ENCODE measurements at regions not wholly inside any gene's neighbourhood (a gene's known extent, or its start where the extent isn't known, plus 50 kb on each side); places are given as distances from the start of the nearest gene placed in this dataset.

DNA sequence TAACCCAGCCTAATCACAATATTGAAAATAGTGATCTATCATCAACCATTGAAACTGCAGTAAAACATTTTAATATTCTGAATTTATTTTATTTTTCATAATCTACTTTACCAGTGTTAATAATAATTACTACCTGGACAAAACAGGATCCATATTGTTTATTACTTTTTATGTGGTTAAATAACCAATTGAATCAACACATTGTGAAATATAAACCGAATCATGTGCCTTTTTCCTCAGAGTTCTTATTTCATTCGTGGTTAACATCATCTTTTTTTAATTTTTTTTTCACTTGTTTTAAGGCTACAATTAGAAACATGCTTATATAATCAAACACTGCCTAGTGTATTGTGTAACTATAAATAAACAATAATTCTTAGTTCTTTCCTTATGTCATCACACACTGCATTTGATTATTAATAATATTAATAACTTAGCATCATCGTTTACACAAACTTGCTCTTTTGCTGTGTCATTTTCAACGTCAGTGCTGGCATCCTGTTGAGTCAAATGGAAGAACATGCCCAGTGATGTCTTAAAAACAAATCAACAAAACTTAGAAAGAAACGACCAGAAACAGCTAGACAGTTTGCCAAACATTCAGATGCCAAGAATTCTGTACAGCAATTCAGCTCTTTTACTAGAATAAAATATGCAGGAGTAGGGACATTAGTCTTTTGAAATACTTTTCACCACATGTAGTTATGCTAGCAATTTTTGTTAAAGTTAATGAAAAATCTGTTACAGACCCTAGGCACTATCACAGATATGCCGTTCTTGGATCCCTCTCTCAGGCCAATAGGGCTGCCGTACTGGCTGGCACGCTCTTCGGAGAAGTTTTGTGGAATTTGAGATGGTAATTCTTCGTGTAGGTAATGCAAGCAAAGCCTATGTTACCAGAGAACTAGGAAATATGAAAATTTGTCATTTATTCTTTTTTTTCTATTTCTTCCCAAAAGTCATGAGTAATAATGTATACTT lies 330.4 kb upstream of the SEMA3A start:
- ATAC-seq, result no peak
- no peak for TF ChIP-seq ZFP30 (CRISPR knock-in tag; IDR thresholded peaks at IDR 0.05)
- TF ChIP-seq ARNTL (CRISPR knock-in tag; IDR thresholded peaks at IDR 0.05; ENCODE audit: borderline replicate concordance, low read depth), result no peak
- no peak for TF ChIP-seq SNAI2 (CRISPR knock-in tag; IDR thresholded peaks at IDR 0.05)
- TF ChIP-seq, protein P1, sequence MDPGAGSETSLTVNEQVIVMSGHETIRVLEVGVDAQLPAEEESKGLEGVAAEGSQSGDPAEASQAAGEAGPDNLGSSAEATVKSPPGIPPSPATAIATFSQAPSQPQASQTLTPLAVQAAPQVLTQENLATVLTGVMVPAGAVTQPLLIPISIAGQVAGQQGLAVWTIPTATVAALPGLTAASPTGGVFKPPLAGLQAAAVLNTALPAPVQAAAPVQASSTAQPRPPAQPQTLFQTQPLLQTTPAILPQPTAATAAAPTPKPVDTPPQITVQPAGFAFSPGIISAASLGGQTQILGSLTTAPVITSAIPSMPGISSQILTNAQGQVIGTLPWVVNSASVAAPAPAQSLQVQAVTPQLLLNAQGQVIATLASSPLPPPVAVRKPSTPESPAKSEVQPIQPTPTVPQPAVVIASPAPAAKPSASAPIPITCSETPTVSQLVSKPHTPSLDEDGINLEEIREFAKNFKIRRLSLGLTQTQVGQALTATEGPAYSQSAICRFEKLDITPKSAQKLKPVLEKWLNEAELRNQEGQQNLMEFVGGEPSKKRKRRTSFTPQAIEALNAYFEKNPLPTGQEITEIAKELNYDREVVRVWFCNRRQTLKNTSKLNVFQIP (CRISPR knock-in tag; IDR thresholded peaks at IDR 0.05; ENCODE audit: borderline replicate concordance, low read depth), result no peak
- TF ChIP-seq OSR1 (CRISPR knock-in tag; IDR thresholded peaks at IDR 0.05), result no peak
- no peak for TF ChIP-seq TCF4 (CRISPR knock-in tag; IDR thresholded peaks at IDR 0.05; ENCODE audit: borderline replicate concordance)
- no peak for TF ChIP-seq TOX (CRISPR knock-in tag; IDR thresholded peaks at IDR 0.05; ENCODE audit: borderline replicate concordance)
- TF ChIP-seq ISL1 (CRISPR knock-in tag; IDR thresholded peaks at IDR 0.05), result no peak
- TF ChIP-seq ZFP3 (CRISPR knock-in tag; IDR thresholded peaks at IDR 0.05), result no peak
- TF ChIP-seq ZNF8 (CRISPR knock-in tag; IDR thresholded peaks at IDR 0.05), result no peak
- no peak for TF ChIP-seq ZNF70 (CRISPR knock-in tag; IDR thresholded peaks at IDR 0.05)
- TF ChIP-seq, protein P2, sequence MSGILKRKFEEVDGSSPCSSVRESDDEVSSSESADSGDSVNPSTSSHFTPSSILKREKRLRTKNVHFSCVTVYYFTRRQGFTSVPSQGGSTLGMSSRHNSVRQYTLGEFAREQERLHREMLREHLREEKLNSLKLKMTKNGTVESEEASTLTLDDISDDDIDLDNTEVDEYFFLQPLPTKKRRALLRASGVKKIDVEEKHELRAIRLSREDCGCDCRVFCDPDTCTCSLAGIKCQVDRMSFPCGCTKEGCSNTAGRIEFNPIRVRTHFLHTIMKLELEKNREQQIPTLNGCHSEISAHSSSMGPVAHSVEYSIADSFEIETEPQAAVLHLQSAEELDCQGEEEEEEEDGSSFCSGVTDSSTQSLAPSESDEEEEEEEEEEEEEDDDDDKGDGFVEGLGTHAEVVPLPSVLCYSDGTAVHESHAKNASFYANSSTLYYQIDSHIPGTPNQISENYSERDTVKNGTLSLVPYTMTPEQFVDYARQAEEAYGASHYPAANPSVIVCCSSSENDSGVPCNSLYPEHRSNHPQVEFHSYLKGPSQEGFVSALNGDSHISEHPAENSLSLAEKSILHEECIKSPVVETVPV (CRISPR knock-in tag; IDR thresholded peaks at IDR 0.05), result no peak
- no peak for TF ChIP-seq BACH2 (CRISPR knock-in tag; IDR thresholded peaks at IDR 0.05; ENCODE audit: borderline replicate concordance)
- TF ChIP-seq, protein P3, sequence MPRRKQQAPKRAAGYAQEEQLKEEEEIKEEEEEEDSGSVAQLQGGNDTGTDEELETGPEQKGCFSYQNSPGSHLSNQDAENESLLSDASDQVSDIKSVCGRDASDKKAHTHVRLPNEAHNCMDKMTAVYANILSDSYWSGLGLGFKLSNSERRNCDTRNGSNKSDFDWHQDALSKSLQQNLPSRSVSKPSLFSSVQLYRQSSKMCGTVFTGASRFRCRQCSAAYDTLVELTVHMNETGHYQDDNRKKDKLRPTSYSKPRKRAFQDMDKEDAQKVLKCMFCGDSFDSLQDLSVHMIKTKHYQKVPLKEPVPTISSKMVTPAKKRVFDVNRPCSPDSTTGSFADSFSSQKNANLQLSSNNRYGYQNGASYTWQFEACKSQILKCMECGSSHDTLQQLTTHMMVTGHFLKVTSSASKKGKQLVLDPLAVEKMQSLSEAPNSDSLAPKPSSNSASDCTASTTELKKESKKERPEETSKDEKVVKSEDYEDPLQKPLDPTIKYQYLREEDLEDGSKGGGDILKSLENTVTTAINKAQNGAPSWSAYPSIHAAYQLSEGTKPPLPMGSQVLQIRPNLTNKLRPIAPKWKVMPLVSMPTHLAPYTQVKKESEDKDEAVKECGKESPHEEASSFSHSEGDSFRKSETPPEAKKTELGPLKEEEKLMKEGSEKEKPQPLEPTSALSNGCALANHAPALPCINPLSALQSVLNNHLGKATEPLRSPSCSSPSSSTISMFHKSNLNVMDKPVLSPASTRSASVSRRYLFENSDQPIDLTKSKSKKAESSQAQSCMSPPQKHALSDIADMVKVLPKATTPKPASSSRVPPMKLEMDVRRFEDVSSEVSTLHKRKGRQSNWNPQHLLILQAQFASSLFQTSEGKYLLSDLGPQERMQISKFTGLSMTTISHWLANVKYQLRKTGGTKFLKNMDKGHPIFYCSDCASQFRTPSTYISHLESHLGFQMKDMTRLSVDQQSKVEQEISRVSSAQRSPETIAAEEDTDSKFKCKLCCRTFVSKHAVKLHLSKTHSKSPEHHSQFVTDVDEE (CRISPR knock-in tag; IDR thresholded peaks at IDR 0.05), result no peak
- TF ChIP-seq PPARA (CRISPR knock-in tag; IDR thresholded peaks at IDR 0.05; ENCODE audit: borderline replicate concordance), result no peak
- no peak for TF ChIP-seq CSDC2 (CRISPR knock-in tag; IDR thresholded peaks at IDR 0.05)

DNA sequence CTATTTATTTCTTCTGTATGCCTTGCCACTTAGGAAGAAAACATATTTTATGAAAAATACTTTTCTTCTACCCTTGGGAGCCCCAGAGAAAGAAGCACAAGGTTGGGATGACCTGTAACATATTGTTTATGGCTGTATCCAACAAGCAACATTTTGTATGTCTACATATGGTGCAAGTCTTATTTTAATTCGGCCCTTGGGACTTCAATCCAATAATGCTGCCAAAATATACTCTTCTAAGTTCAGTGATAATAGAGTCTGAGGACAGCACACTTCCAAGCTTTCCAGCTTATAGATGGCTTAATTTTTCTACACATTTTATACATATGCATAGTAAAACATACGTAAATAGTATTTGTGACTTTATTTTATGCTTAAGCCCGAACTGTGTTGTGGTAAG lies 318.5 kb upstream of the SEMA3A start:
- TF ChIP-seq CSDC2 (CRISPR knock-in tag; IDR thresholded peaks at IDR 0.05) (no peak), ZFP30 (CRISPR knock-in tag; IDR thresholded peaks at IDR 0.05) (no peak), OSR1 (CRISPR knock-in tag; IDR thresholded peaks at IDR 0.05) (no peak), BACH2 (CRISPR knock-in tag; IDR thresholded peaks at IDR 0.05; ENCODE audit: borderline replicate concordance) (no peak), GLIS3 (CRISPR knock-in tag; IDR thresholded peaks at IDR 0.05) (no peak), ZC3H10 (CRISPR knock-in tag; IDR thresholded peaks at IDR 0.05) (no peak), ZNF70 (CRISPR knock-in tag; IDR thresholded peaks at IDR 0.05) (no peak), ZNF8 (CRISPR knock-in tag; IDR thresholded peaks at IDR 0.05) (no peak), ISL1 (CRISPR knock-in tag; IDR thresholded peaks at IDR 0.05) (no peak), TCF4 (CRISPR knock-in tag; IDR thresholded peaks at IDR 0.05; ENCODE audit: borderline replicate concordance) (no peak), ZNF565 (CRISPR knock-in tag; conservative IDR thresholded peaks at IDR 0.05; ENCODE audit: low read depth) (no peak), ESRRG (CRISPR knock-in tag; IDR thresholded peaks at IDR 0.05) (no peak), ARNTL (CRISPR knock-in tag; IDR thresholded peaks at IDR 0.05; ENCODE audit: borderline replicate concordance, low read depth) (no peak)
- TF ChIP-seq, protein P4, sequence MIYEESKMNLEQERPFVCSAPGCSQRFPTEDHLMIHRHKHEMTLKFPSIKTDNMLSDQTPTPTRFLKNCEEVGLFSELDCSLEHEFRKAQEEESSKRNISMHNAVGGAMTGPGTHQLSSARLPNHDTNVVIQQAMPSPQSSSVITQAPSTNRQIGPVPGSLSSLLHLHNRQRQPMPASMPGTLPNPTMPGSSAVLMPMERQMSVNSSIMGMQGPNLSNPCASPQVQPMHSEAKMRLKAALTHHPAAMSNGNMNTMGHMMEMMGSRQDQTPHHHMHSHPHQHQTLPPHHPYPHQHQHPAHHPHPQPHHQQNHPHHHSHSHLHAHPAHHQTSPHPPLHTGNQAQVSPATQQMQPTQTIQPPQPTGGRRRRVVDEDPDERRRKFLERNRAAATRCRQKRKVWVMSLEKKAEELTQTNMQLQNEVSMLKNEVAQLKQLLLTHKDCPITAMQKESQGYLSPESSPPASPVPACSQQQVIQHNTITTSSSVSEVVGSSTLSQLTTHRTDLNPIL (CRISPR knock-in tag; IDR thresholded peaks at IDR 0.05; ENCODE audit: low read depth), result no peak
- TF ChIP-seq, protein P3 (CRISPR knock-in tag; IDR thresholded peaks at IDR 0.05), result no peak

More for the DNA sequence above, 318.5 kb upstream of the SEMA3A start:
- ATAC-seq, result no peak
